Putamen (tissue), 1 donor: ENCODE measurements at regions not wholly inside any gene's neighbourhood (a gene's known extent, or its start where the extent isn't known, plus 50 kb on each side); places are given as distances from the start of the nearest gene placed in this dataset.
"Not testable (repeated sequence)": the region's sequence is repeated elsewhere in the genome, so short reads cannot be mapped to it uniquely, and the experiment has no call there.

Source experiments
- DNase-seq: peaks from one replicate; pipeline ENCODE4 v3.0.0-alpha.2; 2016; ENCODE audit warnings: low spot score

DNA sequence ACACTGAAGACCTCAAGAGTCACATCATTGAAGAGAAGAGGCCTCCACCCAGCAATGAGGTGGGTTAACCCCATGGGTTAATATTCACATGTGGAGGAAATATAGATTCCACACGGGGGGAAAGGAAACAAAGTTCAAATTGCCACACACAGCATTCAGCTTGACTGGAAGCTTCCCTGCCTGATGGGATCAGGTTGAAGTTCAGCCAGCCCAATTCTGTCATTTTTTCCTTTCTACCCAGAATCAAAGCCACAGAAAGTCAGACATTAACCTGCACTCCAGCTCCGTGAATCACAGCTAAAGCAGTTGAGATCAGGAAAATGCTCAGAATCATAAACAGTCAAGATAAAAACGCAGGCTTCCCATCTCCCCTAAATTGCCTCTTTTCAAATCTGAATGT, 208.7 kb upstream of the OBI1 start:
- no peak for DNase-seq

DNA sequence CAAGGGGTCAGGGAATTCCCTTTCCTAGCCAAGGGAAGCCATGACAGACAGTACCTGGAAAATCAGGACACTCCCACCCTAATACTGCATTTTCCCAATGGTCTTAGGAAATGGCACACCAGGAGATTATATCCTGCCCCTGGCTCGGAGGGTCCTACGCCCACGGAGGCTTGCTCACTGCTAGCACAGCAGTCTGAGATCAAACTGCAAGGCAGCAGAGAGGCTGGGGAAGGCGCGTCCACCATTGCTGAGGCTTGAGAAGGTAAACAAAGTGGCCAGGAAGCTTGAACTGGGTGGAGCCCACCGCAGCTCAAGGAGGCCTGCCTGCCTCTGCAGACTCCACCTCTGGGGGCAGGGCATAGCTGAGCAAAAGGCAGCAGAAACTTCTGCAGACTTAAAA, 207.1 kb upstream of the OBI1 start:
- not testable (repeated sequence) for DNase-seq

DNA sequence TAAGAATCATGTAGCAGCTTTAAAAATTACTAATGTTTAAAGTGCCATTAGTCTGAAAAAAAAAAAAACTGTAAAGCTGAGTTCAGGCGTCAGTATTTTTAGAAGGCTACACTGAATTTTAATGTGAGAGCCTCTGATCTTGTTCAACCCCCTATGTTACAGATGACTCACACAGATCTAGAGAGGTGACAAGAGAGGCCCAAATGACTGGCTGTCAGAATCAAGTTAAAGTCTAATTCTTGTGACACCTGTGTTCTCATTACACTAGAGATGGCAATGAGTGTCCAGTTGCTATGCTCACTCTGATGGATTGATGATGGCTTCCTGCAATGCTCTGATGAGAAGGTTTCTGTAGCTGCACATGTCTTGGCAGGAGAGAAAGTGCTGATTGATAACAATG, 203.5 kb upstream of the OBI1 start:
- no peak for DNase-seq

DNA sequence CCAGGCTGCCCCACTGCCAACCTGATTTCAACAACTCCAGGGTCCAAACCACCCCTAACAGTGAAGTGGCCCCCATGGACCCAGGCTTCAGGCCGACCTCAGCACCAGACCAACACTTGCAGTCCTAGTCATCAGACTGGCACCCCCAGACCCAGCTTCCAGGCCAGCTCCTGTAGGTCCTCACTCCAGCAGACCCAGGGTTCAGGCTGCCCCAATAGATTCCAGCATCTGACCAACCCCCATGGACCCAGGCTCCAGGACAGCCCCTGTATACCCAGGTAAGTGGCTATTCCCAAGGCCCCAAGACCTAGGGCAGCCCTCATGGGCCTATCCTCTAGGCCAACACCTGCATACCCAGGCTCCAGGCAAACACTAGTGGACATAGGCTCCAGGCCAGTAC, 193.8 kb upstream of the OBI1 start:
- DNase-seq = no peak

DNA sequence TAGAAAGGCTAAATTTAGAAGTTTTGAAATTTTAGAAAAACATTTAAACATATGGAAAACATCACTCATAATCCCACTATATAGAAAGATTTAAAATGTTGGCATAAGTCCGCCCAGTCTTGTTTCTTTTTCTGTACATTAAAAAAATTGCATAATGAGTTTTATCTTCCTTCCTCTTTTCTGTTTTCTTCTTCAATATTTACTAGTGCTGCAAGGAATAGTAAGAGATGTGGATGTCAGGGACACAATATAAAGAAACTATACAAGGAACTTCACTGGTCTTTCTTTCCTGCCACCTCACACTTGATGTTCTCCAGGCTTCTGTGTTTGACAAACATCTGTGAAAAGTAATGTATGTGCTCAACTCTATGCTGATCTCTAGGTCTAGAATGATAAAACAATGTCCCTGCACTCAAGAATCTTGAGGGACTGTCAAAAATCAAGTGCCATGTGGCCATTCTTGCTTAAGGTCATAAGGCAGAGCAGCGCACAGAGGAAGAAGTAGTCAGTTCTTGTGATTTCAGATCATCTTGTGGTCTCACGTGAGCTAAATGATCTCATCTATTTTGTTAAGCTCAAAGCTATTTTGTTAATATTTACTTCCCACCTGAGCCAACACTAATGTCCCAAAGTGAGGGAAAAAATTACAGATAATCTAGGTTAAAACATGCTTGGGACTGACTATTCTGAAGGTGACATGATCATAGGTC, 186.9 kb upstream of the OBI1 start:
- no peak for DNase-seq

DNA sequence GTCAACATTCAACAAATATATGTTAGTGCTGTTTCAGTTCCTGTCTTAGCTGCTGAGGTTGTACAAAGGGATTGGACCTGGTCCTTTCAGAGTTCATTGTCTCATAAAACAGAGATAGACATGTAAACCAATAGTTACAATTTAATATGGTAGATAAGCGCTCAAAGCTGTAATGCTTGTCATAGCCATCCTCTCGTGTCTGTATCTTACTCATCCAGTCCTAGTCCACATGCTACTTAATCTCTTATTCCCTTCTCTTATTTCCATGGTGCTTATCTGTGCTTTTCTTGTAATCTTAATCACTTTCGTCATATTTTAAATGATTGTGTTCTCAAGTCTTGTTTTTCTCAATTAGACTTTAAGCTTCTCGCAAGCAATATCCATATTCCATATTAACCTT, 185.2 kb upstream of the OBI1 start:
- no peak for DNase-seq

DNA sequence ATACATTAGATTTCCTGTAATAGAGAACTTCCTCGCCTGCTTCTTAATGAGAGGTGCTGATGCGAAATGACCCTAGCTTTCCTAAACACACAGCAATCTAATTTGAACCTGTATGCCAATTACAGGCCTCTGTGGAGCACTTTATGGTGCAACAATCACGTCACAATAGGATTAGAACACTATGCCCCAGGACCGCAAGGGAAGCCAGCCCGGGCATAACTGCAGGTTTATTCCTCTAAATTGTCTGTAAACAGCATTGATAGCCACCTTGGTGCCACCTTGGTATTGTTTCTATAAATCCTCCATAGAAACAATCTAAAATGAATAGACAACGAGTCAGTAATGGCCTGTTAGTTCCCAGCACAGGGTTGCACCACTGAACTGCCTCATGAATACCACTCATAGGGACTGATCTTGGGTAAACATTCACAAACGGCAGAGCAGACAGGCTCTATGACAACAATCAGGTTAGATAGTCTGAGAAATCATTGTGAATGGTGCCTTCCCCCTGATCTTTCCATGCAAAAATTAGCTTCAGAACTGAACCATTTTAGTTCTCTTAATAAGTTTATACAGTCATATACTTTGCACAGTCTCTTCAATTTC, 182.5 kb upstream of the OBI1 start:
- DNase-seq = no peak

DNA sequence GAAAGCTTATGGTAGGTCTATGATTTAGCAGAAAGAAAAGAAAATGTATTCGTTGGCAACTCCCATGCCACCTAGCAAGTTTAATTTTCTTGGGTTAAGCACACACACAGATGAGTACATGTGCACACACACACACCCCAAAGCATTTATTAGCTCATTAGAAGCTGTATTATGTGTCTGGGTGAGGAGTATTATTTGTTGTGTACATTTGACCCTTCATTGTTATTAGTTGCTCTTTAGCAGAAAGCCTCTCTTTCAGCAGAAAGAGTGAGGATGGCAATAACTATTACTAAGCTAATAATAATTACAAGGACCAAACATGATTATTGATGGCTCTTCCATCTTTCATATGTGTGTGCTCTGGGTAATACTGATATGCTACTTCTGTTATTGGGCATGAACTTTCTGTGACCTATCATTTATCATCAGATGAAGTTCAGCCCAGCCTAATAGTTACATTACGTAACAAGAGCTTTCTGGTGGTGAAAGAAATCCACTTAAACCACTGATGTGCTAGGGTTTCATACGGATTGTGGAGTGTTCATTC, 177.4 kb upstream of the OBI1 start:
- DNase-seq = no peak

DNA sequence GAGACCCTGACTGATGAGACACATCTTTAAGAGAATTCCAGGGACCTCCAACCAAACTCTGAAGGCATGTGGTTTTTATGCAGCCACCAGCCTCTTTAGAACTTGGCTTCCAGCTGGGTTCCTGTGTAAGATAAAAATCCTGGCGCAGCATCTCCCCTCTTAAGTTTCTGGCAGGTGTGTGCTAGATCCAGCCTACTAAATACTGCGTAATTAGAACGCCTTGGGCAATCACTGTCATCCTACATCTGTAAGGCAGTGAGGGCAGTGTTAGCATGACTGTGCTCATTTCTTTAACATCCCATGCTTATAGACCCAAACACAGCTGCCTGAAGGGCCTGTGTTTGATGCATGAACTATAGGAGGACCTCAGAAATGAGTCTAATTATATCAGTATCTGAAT, 173.5 kb upstream of the OBI1 start:
- no peak for DNase-seq

DNA sequence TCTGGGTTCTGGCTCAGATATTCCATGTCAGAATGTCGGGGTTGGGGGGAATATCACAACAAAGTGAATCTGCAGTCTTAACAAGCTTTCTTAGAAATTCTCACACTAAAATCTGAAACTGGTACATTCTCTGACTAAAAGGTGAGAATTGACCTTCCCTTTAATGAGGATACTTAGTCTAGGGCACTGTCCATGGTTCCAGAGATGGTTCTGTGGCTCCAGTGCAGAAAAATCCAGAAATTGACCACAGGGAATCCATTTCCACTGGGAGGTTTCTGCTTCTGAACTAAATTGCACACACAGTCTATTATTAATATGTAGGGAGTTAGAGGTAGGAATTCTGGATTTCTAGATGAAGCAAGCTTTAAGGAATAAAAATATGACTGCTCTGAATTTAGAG, 171.6 kb upstream of the OBI1 start:
- no peak for DNase-seq

DNA sequence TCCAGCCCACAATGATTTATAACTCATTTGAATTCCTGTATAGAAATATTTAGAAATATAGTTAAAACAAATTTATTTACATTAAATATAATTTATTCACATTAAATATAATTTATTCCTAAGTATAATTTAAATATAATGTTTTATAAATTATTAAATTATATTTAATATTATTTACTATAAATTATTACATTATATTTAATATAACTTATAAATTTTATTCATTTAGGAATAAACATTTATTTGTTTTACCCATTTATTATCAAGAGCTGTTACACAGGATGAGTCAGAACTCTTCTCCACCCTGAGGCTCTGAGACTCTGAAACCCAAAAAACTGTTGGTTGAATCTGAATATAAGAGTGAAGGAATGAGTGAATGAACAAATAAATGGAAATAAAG, 170.9 kb upstream of the OBI1 start:
- DNase-seq = no peak

DNA sequence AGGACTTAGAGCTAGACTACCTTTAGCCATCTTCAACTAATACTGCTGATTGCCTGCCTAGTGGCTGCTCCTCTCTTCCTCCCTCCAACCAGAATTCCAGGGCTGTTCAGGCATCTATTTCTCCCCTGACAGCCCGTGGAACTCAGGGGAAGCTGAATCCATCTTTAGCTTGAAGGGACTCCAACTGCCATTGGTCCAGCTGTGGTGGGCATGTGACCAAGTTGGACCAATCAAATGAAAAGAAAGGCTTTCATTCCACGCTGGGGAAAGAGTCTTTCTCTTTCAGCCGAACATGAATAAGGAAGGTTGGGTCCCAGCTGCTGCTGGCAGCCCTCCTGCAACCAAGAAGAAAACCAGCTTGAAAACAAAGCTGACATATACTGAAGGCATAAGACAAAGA, 168.5 kb upstream of the OBI1 start:
- DNase-seq = no peak

DNA sequence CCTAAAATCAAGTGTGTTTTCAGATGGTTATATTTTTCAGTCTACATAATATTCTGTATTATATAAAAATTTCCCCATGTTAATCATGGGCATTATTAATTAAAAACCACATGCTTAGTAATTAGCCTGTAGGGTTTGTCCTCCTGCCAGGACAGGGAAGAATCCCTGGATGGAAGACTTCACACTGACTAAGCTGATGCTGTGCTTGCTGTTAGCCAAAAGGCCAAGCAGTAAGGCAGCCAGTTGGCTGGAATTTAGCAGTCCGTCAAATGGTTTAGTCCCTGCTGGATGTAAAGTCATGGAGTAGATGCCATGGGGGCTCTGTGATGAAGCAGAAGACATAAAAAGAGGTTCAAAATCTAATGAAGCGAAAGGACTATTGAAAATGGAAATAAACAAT, 168.0 kb upstream of the OBI1 start:
- no peak for DNase-seq

DNA sequence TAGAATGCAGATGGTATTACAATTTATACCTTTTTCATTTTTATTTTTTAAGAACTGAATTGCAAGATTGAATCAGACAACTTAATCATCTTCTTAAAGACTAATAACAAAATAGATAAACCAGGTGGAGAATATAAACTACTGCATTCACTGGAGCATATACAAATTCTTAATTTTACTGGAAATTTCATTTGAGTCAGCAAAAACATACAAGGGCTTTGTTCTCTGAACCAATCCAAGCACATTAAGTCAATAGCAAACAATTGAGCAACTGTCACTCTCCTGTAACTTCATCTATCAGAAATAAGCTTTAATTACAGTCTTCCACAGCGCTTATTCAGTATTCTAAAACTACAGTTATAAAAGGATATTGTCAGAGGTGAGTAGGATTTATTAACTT, 167.4 kb upstream of the OBI1 start:
- no peak for DNase-seq

DNA sequence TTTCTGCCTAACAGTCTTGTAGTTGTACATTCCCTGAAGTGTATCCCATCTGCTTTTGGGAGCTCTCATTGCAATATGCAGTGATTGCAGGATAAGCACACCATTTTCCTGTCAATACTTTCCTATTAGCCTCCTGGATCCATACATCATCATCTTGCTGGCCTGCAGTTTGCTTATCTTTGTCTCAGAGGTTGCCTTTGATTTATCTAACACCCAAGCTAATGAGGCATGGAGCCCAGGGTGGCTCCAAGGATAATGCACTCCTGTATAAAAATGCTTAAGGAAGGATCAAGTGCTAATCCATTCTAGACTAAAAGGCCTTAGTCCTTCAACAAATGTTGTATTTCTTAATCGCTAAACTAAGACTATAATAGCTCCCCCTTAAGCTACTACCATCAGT, 161.6 kb upstream of the OBI1 start:
- DNase-seq = no peak

DNA sequence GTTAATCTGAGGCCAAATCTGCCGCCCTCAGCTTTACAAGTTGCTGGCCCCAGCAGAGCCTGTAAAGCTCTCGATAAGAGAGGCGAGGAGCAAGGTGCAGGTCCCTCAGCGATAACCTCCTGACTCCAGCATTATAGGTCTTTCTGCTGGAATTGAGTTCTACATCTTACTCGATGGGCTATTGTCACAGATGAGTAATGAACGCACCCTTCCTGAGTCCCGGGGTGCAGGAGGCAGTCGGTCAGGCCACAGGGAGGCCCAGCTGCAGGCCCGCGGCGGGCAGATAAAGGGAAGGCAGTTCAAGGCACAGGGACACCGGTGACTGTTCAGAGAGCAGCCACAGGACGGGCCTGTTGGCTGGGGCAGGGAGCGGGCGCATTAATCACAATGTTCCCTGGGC, 157.6 kb upstream of the OBI1 start:
- DNase-seq = no peak

DNA sequence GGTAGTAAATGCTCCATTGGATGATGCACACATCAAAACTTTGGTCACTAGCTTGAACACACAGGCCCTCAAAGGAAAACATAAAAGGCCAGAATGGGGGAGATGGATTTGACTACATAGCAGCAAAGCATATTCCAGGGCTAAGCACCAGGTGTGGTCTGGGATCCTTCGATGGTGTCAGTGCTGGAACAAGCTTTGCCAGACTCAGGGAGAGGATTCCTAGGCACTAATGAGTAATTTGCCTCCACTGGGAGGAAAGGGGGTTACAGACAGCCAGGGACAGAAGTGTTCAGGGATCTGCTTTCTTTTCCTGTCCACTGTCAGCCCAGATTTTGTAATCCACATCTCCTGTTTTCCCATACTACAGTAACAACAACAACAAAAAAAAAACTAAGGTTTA, 157.2 kb upstream of the OBI1 start:
- no peak for DNase-seq

DNA sequence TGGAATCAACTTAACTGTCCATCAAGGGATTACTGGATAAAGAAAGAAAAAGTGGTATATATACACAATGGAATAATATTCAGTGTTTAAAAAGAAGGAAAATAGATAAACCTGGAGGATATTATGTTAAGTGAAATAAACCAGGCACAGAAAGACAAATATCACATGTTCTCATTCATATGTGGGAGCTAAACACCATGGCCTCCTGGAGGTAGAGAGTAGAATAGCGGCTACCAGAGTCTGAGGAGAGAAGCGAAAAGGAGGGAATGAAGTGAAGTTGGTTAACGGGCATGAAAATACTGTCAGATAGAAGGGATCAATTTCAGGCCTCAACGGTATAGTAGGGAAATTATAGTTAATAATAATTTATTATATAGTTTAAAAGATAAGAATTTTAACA, 147.5 kb upstream of the OBI1 start:
- no peak for DNase-seq

DNA sequence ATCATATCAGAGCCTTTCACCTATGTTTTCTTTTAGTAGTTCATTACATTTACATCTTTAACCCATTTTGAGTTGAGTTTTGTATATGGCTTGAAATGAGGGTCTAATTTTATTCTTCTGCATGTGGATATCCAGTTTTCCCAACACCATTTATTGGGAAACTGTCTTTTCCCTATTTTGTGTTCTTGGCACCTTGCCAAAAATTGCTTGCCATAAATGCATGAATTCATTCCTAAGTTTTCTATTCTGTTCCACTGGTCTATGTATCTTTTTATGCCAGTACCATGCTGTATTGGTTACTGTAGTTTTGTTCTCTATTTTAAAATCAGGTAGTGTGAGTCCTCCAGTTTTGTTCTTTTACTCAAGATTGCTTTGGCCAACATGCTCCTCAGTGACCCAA, 144.0 kb upstream of the OBI1 start:
- DNase-seq = no peak

DNA sequence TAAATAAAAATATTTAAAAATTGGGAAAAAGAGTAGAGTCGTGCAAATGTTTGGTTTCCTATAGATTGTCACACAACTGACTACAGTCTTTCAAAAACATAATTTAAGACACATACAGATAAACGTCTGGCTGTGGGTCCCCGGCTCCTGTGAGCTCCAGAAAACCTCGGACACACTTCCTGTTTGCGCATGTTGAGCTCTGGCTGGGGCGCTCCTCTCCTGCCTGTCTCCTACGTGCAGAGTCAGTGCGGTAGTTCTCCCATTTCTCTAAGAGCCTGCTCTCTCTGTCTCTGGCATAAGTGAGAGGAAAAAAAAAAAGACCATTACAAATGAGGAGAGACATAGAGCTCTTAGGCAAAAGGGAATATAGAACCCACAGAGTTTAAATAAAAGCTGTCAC, 128.2 kb upstream of the OBI1 start:
- no peak for DNase-seq

DNA sequence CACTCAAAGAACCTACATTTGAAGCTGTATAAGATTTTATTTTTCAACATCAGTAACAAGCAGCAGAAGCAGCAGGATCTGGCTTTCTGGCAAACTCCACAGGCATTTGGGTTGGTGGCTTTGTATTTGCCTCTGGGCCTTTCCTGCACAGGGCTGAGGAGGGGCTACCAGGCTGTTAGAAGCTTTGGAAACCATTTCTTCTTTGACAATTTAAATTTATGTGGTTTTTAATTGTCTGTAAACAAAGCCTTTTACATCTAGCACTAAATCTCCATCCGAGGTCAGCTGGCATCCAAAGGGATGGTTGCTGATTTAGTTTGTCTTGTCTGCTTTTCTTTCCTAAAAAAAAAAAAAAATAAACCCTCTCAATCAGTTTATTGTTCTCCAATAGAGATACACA, 127.5 kb upstream of the OBI1 start:
- no peak for DNase-seq

DNA sequence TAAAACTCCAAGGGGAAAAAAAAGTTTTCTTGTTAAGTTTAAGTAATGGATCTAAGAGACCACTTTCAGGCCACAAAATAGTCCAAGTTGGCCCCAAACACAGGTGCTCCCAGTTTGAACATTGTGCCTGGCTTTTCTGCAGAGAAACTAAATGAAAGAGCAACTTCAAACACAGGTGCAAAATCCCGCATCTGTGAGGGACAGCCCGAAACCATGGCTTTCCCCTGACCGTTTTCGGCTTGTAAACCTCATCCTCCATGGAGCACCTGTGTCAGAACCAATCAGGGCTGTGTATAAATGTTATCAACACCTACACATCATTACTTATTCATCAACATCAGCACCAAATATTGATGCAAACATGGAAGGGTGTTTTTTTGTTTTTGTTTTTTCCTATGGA, 126.8 kb upstream of the OBI1 start:
- DNase-seq = no peak

DNA sequence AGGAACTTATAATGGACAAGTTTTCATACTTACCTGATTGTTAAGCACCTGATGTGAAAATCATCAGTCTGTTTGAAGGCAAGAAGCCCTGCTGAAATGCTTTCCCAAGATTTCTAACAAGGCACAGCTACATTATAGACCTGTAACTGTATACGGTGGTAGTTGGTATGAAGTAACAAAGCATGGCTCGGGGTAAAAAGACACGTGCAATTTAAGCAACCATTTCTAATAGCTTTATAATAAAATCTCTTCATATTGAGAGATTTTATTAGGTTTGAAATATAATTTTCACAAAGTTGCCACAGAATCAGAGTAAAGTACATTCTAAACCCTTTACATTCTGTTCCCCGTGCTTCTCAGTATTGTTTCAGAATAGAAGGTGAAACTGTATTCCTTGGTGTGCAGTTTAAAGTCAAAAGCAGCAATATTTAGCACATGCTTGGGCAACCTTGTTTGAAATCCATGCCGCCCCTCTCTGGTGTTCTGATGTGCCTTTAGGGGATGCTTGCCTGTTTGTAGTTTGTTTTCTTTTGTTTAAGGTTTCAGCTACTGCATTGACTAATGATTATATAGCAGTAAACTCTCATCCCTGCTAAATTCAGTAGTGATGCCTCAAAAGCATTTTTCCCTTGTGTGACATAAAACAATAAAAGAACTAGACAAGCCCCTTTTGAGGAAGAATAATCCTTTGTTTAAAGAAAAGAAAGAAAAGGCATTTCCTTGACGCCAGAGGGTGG, 125.2 kb upstream of the OBI1 start:
- DNase-seq = no peak
